Mesendoderm (in vitro differentiated cells): ENCODE measurements at regions not wholly inside any gene's neighbourhood (a gene's known extent, or its start where the extent isn't known, plus 50 kb on each side); places are given as distances from the start of the nearest gene placed in this dataset.

ENCODE experiments used
- DNase-seq: peaks from one replicate; pipeline ENCODE4 v3.0.0; 2013
- H2AK5ac ChIP-seq: 2 replicates; pipeline ENCODE4 v1.6.1; 2013; ENCODE audit warnings: low read length, inconsistent platforms
- H2BK120ac ChIP-seq: 2 replicates; pipeline ENCODE4 v1.6.1; 2013; ENCODE audit warnings: low read depth, mild to moderate bottlenecking, low read length, moderate library complexity, mixed read lengths
- H2BK15ac ChIP-seq: replicated peaks from 2 replicates; pipeline ENCODE4 v1.6.1; 2013; ENCODE audit warnings: low read depth, mild to moderate bottlenecking, moderate library complexity
- H2BK5ac ChIP-seq: 2 replicates; pipeline ENCODE4 v1.6.1; 2013; ENCODE audit warnings: low read length, inconsistent platforms
- H3K18ac ChIP-seq: 2 replicates; pipeline ENCODE4 v1.6.1; 2013; ENCODE audit warnings: mild to moderate bottlenecking, low read length, mixed read lengths
- H3K23ac ChIP-seq: one replicate; pipeline ENCODE4 v1.6.1; 2013; ENCODE audit warnings: low read length
- H3K27ac ChIP-seq: 2 replicates; pipeline ENCODE4 v1.5.1; 2013; ENCODE audit warnings: low read depth, mild to moderate bottlenecking, inconsistent platforms, low read length, moderate library complexity
- H3K27me3 ChIP-seq: 2 replicates; pipeline ENCODE4 v1.6.1; 2013; ENCODE audit warnings: low read length, control low read depth, mild to moderate bottlenecking, inconsistent platforms; ENCODE audit not compliant: insufficient read depth, poor library complexity
- H3K36me3 ChIP-seq: 2 replicates; pipeline ENCODE4 v1.6.1; 2013; ENCODE audit warnings: low read length, inconsistent platforms; ENCODE audit not compliant: control insufficient read depth, insufficient read depth
- H3K4ac ChIP-seq: one replicate; pipeline ENCODE4 v1.6.1; 2013; ENCODE audit warnings: low read depth, mild to moderate bottlenecking, low read length, moderate library complexity
- H3K4me1 ChIP-seq: 2 replicates; pipeline ENCODE4 v1.6.1; 2013; ENCODE audit warnings: low read depth, low read length, inconsistent platforms; ENCODE audit not compliant: control insufficient read depth
- H3K4me2 ChIP-seq: 2 replicates; pipeline ENCODE4 v1.6.1; 2013; ENCODE audit warnings: low read length
- H3K4me3 ChIP-seq: 2 replicates; pipeline ENCODE4 v1.5.1; 2013; ENCODE audit warnings: mild to moderate bottlenecking, low read length
- H3K56ac ChIP-seq: one replicate; pipeline ENCODE4 v1.6.1; 2013; ENCODE audit warnings: low read length
- H3K79me1 ChIP-seq: 2 replicates; pipeline ENCODE4 v1.6.1; 2013; ENCODE audit warnings: low read length, inconsistent platforms
- H3K79me2 ChIP-seq: 2 replicates; pipeline ENCODE4 v1.6.1; 2013; ENCODE audit warnings: mild to moderate bottlenecking, low read length; ENCODE audit not compliant: control insufficient read depth, insufficient read depth
- H3K9ac ChIP-seq: 2 replicates; pipeline ENCODE4 v1.6.1; 2013; ENCODE audit warnings: low read length, inconsistent platforms
- H4K5ac ChIP-seq: one replicate; pipeline ENCODE4 v1.6.1; 2013; ENCODE audit warnings: low read length
- H4K8ac ChIP-seq: one replicate; pipeline ENCODE4 v1.6.1; 2013; ENCODE audit warnings: low read depth, mild to moderate bottlenecking, control low read depth, low read length, moderate library complexity
- WGBS: extraction: QIAGEN DNeasy Blood & Tissue Kit; methylation state at CpG from one replicate; pipeline ENCODE4 v1.1.7; 2013; ENCODE audit warnings: low lambda C conversion rate, missing lambda C conversion rate; ENCODE audit not compliant: insufficient coverage; ENCODE audit errors: extremely low coverage; 5-methylcytosine and 5-hydroxymethylcytosine counted together

DNA sequence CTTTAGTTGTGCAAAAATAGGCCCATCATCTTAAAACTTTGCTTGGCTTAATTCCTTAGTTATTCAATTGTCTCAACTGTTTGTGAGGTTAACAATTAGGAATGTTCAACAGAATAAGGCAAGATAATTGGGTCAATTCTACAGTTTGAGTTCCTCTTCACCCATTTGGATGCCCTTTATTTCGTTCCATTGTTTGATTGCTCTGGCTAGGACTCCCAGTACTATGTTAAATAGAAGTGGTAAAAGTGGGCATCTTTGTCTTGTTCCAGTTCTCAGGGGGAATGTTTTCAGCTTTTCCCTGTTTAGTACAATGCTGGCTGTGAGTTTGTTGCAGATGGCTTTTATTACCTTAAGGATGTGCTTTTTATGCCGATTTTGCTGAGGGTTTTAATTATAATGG is 761.5 kb upstream of the GRIA3 start:
- no peaks in the 10 kb centered on the region for H3K4me1 ChIP-seq
- H2AK5ac ChIP-seq, result no peak overlapping the region
- H3K4me3 ChIP-seq, result no peak overlapping the region
- H3K79me1 ChIP-seq, result no peaks in the 10 kb centered on the region
- no peak overlapping the region for H4K5ac ChIP-seq
- no peak overlapping the region for H4K8ac ChIP-seq
- no peak overlapping the region for H3K4ac ChIP-seq
- H3K18ac ChIP-seq, result no peak overlapping the region
- H3K79me2 ChIP-seq, result no peaks in the 10 kb centered on the region
- no peak overlapping the region for H3K56ac ChIP-seq
- H2BK5ac ChIP-seq, result no peak overlapping the region
- no peak overlapping the region for H3K9ac ChIP-seq
- no peaks in the 10 kb centered on the region for H3K36me3 ChIP-seq
- no peak for DNase-seq
- no peak overlapping the region for H2BK15ac ChIP-seq
- H3K23ac ChIP-seq, result no peak overlapping the region
- no peak overlapping the region for H2BK120ac ChIP-seq
- no peak overlapping the region for H3K27ac ChIP-seq
- no CpG with 5 or more reads among the region's 2 CpGs for WGBS
- no peak overlapping the region for H3K4me2 ChIP-seq
- H3K27me3 ChIP-seq, result no peaks in the 10 kb centered on the region

DNA sequence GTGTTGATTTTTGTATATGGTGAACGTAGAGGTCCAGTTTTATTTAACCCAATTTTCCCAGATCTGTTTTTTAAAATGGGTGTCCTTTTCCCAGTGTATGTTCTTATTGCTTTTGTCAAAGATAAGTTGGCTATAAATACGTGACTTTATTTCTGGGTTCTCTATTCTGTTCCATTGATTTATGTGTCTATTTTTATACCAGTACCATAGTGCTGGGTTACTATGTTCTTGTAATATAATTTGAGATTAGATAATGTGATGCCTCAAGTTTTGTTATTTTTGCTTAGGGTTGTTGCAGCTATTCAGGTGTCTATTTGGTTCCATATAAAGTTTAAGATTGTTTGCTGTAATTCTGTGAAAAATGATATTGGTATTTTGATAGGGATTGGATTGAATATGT is 749.1 kb upstream of the GRIA3 start:
- Histone ChIP-seq H3K79me2 (no peaks in the 10 kb centered on the region), H2BK120ac (no peak overlapping the region), H2BK5ac (no peak overlapping the region), H3K36me3 (no peaks in the 10 kb centered on the region), H3K56ac (no peak overlapping the region), H3K9ac (no peak overlapping the region), H3K4me1 (no peaks in the 10 kb centered on the region), H3K27me3 (no peaks in the 10 kb centered on the region), H2AK5ac (no peak overlapping the region), H3K4me3 (no peak overlapping the region), H3K18ac (no peak overlapping the region), H3K27ac (no peak overlapping the region), H4K5ac (no peak overlapping the region), H3K4me2 (no peak overlapping the region), H3K4ac (no peak overlapping the region), H3K23ac (no peak overlapping the region), H4K8ac (no peak overlapping the region), H2BK15ac (no peak overlapping the region), H3K79me1 (no peaks in the 10 kb centered on the region)
- no peak for DNase-seq
- no CpG with 5 or more reads among the region's 2 CpGs for WGBS

DNA sequence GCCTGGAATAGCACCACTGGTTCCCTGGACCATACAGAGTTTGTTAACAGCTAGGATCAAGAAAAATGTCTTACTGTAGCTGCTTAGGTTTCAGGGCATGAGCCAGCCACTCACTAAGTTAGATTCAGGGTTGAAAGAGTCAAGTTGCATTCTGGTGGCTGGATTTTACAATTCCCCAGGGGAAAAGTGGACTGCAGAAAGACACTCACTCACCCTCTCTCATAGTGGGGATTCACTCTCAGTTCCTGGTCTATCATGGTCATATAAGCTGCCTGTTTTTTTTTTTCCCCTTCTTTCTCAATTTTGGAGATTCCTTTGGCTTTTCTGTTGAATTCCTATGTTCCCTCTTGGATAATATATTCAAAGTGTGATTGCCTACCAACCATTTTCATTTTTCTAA is 744.2 kb upstream of the GRIA3 start:
- no peak for DNase-seq
- Histone ChIP-seq H3K9ac (no peak overlapping the region), H3K18ac (no peak overlapping the region), H3K4me1 (no peaks in the 10 kb centered on the region), H3K4ac (no peak overlapping the region), H3K4me3 (no peak overlapping the region), H3K79me1 (no peaks in the 10 kb centered on the region), H3K4me2 (no peak overlapping the region), H4K8ac (no peak overlapping the region), H2BK120ac (no peak overlapping the region), H3K36me3 (no peaks in the 10 kb centered on the region), H2BK5ac (no peak overlapping the region), H2AK5ac (no peak overlapping the region), H3K27me3 (no peaks in the 10 kb centered on the region), H3K79me2 (no peaks in the 10 kb centered on the region), H2BK15ac (no peak overlapping the region), H3K56ac (no peak overlapping the region), H4K5ac (no peak overlapping the region), H3K23ac (no peak overlapping the region), H3K27ac (no peak overlapping the region)

DNA sequence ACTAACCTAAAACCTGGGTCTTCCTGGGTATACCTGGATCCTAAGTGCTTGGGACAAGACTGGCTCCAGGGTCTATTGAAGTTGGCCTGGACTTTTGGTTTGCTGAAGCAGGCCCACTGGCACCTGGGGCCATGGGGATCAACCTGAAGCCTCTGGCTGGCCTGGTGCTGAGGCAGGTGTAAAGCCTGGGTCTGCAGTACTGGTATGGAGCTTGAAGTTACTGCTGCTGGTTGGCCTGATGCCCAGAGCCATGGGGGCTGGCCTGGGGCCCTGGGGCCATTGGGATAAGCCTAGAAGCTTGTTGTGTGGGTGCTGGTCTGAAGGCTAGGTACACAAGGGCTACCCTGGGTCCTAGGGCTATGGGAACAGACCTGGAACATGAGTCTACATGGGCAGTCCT is 743.2 kb upstream of the GRIA3 start:
- no peak overlapping the region for H2BK5ac ChIP-seq
- no peaks in the 10 kb centered on the region for H3K79me1 ChIP-seq
- no peak overlapping the region for H2AK5ac ChIP-seq
- H3K27me3 ChIP-seq, result no peaks in the 10 kb centered on the region
- H4K5ac ChIP-seq, result no peak overlapping the region
- H3K9ac ChIP-seq, result no peak overlapping the region
- DNase-seq, result no peak
- no peak overlapping the region for H3K18ac ChIP-seq
- no peak overlapping the region for H3K4ac ChIP-seq
- no peak overlapping the region for H3K23ac ChIP-seq
- H4K8ac ChIP-seq, result no peak overlapping the region
- H3K56ac ChIP-seq, result no peak overlapping the region
- no peak overlapping the region for H3K27ac ChIP-seq
- H3K36me3 ChIP-seq, result no peaks in the 10 kb centered on the region
- H2BK120ac ChIP-seq, result no peak overlapping the region
- H3K4me1 ChIP-seq, result no peaks in the 10 kb centered on the region
- H3K79me2 ChIP-seq, result no peaks in the 10 kb centered on the region
- no peak overlapping the region for H2BK15ac ChIP-seq
- H3K4me3 ChIP-seq, result no peak overlapping the region
- H3K4me2 ChIP-seq, result no peak overlapping the region

DNA sequence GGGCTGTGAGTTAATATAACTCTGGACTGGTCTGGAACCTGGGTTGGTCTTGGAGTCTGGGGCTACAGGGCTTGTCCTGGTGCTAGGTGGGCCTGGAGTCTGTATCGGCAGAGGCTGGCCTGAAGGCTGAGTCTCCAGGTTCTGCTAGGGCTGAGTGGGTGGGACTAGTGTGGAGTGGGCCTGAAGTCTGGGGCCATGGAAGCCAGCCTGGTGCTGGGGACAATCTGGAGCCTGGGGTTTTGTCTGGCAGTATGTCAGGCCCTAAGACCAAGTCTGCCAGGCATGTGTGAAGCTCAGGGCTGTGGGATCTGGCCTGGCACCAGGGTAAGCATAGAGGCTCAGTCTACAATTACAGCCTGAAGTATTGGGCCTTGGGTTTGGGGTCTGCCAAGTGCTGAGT is 742.6 kb upstream of the GRIA3 start:
- Histone ChIP-seq H3K79me2 (no peaks in the 10 kb centered on the region), H3K23ac (no peak overlapping the region), H3K79me1 (no peaks in the 10 kb centered on the region), H2AK5ac (no peak overlapping the region), H3K4me2 (no peak overlapping the region), H3K18ac (no peak overlapping the region), H3K4me1 (no peaks in the 10 kb centered on the region), H4K8ac (no peak overlapping the region), H3K27me3 (no peaks in the 10 kb centered on the region), H4K5ac (no peak overlapping the region), H3K4me3 (no peak overlapping the region), H3K56ac (no peak overlapping the region), H2BK15ac (no peak overlapping the region), H2BK120ac (no peak overlapping the region), H3K27ac (no peak overlapping the region), H3K36me3 (no peaks in the 10 kb centered on the region), H2BK5ac (no peak overlapping the region), H3K4ac (no peak overlapping the region), H3K9ac (no peak overlapping the region)
- no CpG with 5 or more reads among the region's 1 CpG for WGBS
- DNase-seq, result no peak

DNA sequence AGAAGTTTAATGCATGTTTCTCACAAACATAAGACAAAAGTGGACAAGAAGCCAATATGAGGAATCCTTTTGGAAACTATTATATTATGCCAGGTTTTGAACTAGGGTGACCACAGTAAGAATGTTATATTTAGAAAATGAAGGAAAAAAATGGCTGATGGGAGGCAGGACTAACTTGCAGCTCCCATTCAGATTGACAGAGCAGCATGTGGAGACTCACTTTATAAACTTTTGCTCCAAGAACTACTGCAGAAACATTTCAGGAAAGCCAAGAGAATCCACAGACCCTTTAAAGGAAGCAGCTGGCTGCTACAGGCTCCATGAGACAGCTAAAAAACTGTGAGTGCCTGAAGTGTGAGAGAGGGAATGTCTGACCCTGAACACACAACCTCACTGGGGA is 738.6 kb upstream of the GRIA3 start:
- no peak overlapping the region for H3K18ac ChIP-seq
- H3K4ac ChIP-seq, result no peak overlapping the region
- H4K8ac ChIP-seq, result no peak overlapping the region
- H2BK15ac ChIP-seq, result no peak overlapping the region
- no peak overlapping the region for H3K9ac ChIP-seq
- H3K27ac ChIP-seq, result no peak overlapping the region
- H2BK5ac ChIP-seq, result no peak overlapping the region
- no peak overlapping the region for H2BK120ac ChIP-seq
- H3K56ac ChIP-seq, result no peak overlapping the region
- no peak for DNase-seq
- H3K4me2 ChIP-seq, result no peak overlapping the region
- H3K4me1 ChIP-seq, result no peaks in the 10 kb centered on the region
- H3K23ac ChIP-seq, result no peak overlapping the region
- no peak overlapping the region for H3K4me3 ChIP-seq
- no peak overlapping the region for H2AK5ac ChIP-seq
- H3K79me2 ChIP-seq, result no peaks in the 10 kb centered on the region
- H3K36me3 ChIP-seq, result no peaks in the 10 kb centered on the region
- H4K5ac ChIP-seq, result no peak overlapping the region
- H3K27me3 ChIP-seq, result no peaks in the 10 kb centered on the region
- H3K79me1 ChIP-seq, result no peaks in the 10 kb centered on the region
